Suppressor macrophage (primary cell): ENCODE measurements at regions not wholly inside any gene's neighbourhood (a gene's known extent, or its start where the extent isn't known, plus 50 kb on each side); places are given as distances from the start of the nearest gene placed in this dataset.

Source experiments
- DNase-seq, 4 experiments: peaks; one replicate each; pipeline ENCODE4 v3.0.0-alpha.2; 2020 to 2022

GRCh38 chr3:161156936-161157335, 51.8 kb upstream of the B3GALNT1 start:
- DNase-seq = no peak

- DNase-seq = no peak
These were observed 56.5 kb upstream of the B3GALNT1 start for GRCh38 chr3:161161603-161162002.

- peak in 3 of 4 experiments; percentile 5 to 28 (median 11) for DNase-seq
These were observed 57.8 kb upstream of the NMD3 start for GRCh38 chr3:161163297-161163696.

- no peak for DNase-seq
These were observed 55.1 kb upstream of the NMD3 start for GRCh38 chr3:161166051-161166450.

DNA sequence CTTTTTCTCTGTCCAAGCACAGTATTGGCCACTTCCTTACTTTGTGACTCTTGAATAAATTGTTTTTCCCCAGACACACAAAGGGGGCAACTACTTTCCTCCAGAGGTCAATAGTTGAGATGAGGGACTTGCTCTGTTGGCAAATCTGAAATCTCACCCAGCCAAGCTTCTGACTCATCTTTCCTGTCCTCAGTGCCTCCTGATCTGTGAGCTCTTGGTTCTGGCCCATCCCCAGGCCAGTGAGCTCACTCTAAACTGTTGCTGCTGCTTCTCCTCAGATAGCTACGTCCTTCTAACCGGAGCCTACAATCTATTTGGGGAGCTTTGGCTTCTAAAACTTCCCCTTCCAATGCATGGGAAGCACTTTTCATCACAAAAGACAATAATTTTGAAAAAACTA, 50.0 kb upstream of the NMD3 start:
- peak; percentile 75 to 87 (median 78) for DNase-seq
